ENCODE measurements at regions not wholly inside any gene's neighbourhood (a gene's known extent, or its start where the extent isn't known, plus 50 kb on each side); places are given as distances from the start of the nearest gene placed in this dataset.

DNA sequence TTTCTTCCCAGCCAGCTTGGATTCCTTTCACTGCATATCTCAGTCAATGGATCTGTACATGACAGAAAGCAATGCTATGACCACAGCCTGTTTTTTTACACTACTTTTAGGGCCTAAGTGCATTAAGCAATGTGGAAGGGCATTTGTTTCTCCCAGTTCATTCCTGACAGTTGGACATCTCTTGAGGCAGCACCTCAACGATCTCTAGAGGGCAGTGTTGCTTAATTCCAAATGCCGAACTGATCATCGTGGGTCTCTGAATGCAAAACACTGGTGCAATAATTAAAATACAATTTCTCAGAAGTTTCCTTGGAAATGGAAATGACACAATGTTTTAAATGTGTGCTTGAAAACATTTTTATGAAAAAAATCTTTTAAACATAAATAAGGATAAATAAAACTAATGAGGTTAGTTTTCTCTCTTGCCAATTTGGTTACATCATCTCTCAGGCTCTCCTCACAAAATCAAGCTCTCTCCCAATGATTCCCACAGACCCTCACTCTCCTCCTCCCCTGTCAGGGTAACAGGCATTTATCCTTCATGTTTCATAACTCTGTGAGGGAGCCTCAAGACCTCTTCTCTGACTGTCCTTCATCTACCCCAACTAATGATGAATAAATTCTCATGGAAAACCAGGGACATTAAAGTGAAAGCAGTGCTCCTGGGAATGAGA, 192.4 kb upstream of the SLC16A7 start:
- H3K4me2 ChIP-seq (ENCODE audit: extremely low read depth, insufficient read depth, low read length): peak overlapping the region; percentile 68
- H3K36me3 ChIP-seq (ENCODE audit: control insufficient read depth, insufficient read depth, low read length): no peaks in the 10 kb centered on the region
- H3K9me3 ChIP-seq (ENCODE audit: control insufficient read depth, insufficient read depth, low read depth, low read length): no peaks in the 10 kb centered on the region
- no peaks in the 10 kb centered on the region for H3K27me3 ChIP-seq (ENCODE audit: control insufficient read depth, insufficient read depth, low read length)
- H3K9ac ChIP-seq (ENCODE audit: insufficient read depth, low read length): peak overlapping the region; percentile 13
- H3K79me2 ChIP-seq (ENCODE audit: control insufficient read depth, insufficient read depth, low read length): no peaks in the 10 kb centered on the region
- H3K4me3 ChIP-seq (replicated peaks in 1 of 4; ENCODE audit: control extremely low read depth in 1 of 4, insufficient read depth in 1 of 4, low read depth in 3 of 4, low read length in 4 of 4): peak overlapping the region; percentile 21 to 55 (median 26)
- peak; percentile 49 to 91 for DNase-seq (ENCODE audit: low read depth in 2 of 2)
- H3K27ac ChIP-seq (ENCODE audit: insufficient read depth, low read length): no peak overlapping the region
- peak overlapping the region; percentile 78 for H2AFZ ChIP-seq (ENCODE audit: low read length)
- no peaks in the 10 kb centered on the region for H3K4me1 ChIP-seq (ENCODE audit: control insufficient read depth, extremely low read depth, insufficient read depth, low read length)
- TF ChIP-seq, protein P1, sequence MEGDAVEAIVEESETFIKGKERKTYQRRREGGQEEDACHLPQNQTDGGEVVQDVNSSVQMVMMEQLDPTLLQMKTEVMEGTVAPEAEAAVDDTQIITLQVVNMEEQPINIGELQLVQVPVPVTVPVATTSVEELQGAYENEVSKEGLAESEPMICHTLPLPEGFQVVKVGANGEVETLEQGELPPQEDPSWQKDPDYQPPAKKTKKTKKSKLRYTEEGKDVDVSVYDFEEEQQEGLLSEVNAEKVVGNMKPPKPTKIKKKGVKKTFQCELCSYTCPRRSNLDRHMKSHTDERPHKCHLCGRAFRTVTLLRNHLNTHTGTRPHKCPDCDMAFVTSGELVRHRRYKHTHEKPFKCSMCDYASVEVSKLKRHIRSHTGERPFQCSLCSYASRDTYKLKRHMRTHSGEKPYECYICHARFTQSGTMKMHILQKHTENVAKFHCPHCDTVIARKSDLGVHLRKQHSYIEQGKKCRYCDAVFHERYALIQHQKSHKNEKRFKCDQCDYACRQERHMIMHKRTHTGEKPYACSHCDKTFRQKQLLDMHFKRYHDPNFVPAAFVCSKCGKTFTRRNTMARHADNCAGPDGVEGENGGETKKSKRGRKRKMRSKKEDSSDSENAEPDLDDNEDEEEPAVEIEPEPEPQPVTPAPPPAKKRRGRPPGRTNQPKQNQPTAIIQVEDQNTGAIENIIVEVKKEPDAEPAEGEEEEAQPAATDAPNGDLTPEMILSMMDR (conservative IDR thresholded peaks at IDR 0.05 in 1 of 2, IDR thresholded peaks at IDR 0.05 in 1 of 2; ENCODE audit: low read depth in 1 of 2, low read length in 2 of 2): peak; percentile 84 to 85
- TF ChIP-seq EZH2 (IDR thresholded peaks at IDR 0.05; ENCODE audit: low read length, missing control alignments): no peak
- H4K20me1 ChIP-seq (ENCODE audit: control insufficient read depth, extremely low read depth, insufficient read depth, low read length): no peaks in the 10 kb centered on the region

DNA sequence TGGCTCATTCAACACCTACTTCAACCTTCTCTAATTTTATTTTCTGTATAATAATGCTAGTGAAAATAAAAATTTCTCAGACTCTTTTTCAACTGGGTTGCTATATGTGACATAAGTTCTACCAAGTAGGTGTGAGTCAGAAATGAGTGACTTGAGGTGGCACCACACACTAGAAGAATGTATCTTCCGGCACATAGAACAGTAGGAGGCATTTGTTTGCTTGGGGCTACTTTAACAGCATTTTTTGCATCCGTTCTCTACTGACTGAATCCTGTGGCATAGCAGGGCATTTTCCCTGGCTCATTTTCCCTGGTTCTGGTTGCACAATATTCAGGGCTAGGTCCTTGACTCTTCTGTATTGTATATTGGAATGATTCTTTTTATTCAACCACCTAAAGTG, 194.0 kb upstream of the SLC16A7 start:
- no peak for DNase-seq (ENCODE audit: low read depth in 2 of 2)
- H3K4me3 ChIP-seq (replicated peaks in 1 of 4; ENCODE audit: control extremely low read depth in 1 of 4, insufficient read depth in 1 of 4, low read depth in 3 of 4, low read length in 4 of 4): no peak overlapping the region
- no peaks in the 10 kb centered on the region for H3K9me3 ChIP-seq (ENCODE audit: control insufficient read depth, insufficient read depth, low read depth, low read length)
- no peaks in the 10 kb centered on the region for H4K20me1 ChIP-seq (ENCODE audit: control insufficient read depth, extremely low read depth, insufficient read depth, low read length)
- TF ChIP-seq, protein P1 (conservative IDR thresholded peaks at IDR 0.05 in 1 of 2, IDR thresholded peaks at IDR 0.05 in 1 of 2; ENCODE audit: low read depth in 1 of 2, low read length in 2 of 2): no peak
- no peak for TF ChIP-seq EZH2 (IDR thresholded peaks at IDR 0.05; ENCODE audit: low read length, missing control alignments)
- H3K4me1 ChIP-seq (ENCODE audit: control insufficient read depth, extremely low read depth, insufficient read depth, low read length): no peaks in the 10 kb centered on the region
- no peak overlapping the region for H2AFZ ChIP-seq (ENCODE audit: low read length)
- H3K36me3 ChIP-seq (ENCODE audit: control insufficient read depth, insufficient read depth, low read length): no peaks in the 10 kb centered on the region
- H3K4me2 ChIP-seq (ENCODE audit: extremely low read depth, insufficient read depth, low read length): no peak overlapping the region
- no peak overlapping the region for H3K27ac ChIP-seq (ENCODE audit: insufficient read depth, low read length)
- H3K27me3 ChIP-seq (ENCODE audit: control insufficient read depth, insufficient read depth, low read length): no peaks in the 10 kb centered on the region
- no peaks in the 10 kb centered on the region for H3K79me2 ChIP-seq (ENCODE audit: control insufficient read depth, insufficient read depth, low read length)
- no peak overlapping the region for H3K9ac ChIP-seq (ENCODE audit: insufficient read depth, low read length)

DNA sequence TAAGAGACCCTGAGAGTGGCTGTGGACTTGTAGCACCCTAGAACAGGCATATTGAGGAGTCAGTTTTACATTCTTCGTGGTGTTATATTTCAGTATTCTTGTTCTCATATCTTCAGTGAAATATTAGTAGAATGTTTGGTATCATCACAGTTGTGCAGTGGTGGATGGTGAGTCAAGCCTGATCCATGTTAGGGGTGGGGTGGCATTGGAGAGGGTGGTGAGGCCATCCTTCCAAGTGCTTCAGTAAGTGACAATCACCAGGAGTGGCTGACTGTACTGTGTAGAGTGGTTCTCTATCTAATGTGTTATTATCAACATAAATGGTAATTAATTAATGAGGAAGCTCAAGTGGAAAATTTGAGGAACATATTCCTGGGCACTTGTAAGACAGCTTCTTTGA, 197.7 kb upstream of the SLC16A7 start:
- no peak overlapping the region for H3K9ac ChIP-seq (ENCODE audit: insufficient read depth, low read length)
- no peak for DNase-seq (ENCODE audit: low read depth in 2 of 2)
- no peak for TF ChIP-seq EZH2 (IDR thresholded peaks at IDR 0.05; ENCODE audit: low read length, missing control alignments)
- TF ChIP-seq, protein P1 (conservative IDR thresholded peaks at IDR 0.05 in 1 of 2, IDR thresholded peaks at IDR 0.05 in 1 of 2; ENCODE audit: low read depth in 1 of 2, low read length in 2 of 2): no peak
- no peaks in the 10 kb centered on the region for H4K20me1 ChIP-seq (ENCODE audit: control insufficient read depth, extremely low read depth, insufficient read depth, low read length)
- no peak overlapping the region for H3K27ac ChIP-seq (ENCODE audit: insufficient read depth, low read length)
- H3K36me3 ChIP-seq (ENCODE audit: control insufficient read depth, insufficient read depth, low read length): no peaks in the 10 kb centered on the region
- no peaks in the 10 kb centered on the region for H3K9me3 ChIP-seq (ENCODE audit: control insufficient read depth, insufficient read depth, low read depth, low read length)
- H3K4me2 ChIP-seq (ENCODE audit: extremely low read depth, insufficient read depth, low read length): no peak overlapping the region
- no peak overlapping the region for H3K4me3 ChIP-seq (replicated peaks in 1 of 4; ENCODE audit: control extremely low read depth in 1 of 4, insufficient read depth in 1 of 4, low read depth in 3 of 4, low read length in 4 of 4)
- no peak overlapping the region for H2AFZ ChIP-seq (ENCODE audit: low read length)
- no peaks in the 10 kb centered on the region for H3K4me1 ChIP-seq (ENCODE audit: control insufficient read depth, extremely low read depth, insufficient read depth, low read length)
- no peaks in the 10 kb centered on the region for H3K79me2 ChIP-seq (ENCODE audit: control insufficient read depth, insufficient read depth, low read length)
- H3K27me3 ChIP-seq (ENCODE audit: control insufficient read depth, insufficient read depth, low read length): no peaks in the 10 kb centered on the region
